Upper lobe of left lung (tissue), 6 donors: ENCODE measurements at regions not wholly inside any gene's neighbourhood (a gene's known extent, or its start where the extent isn't known, plus 50 kb on each side); places are given as distances from the start of the nearest gene placed in this dataset.

Experiments
- ATAC-seq, 2 donors: fragments of 200-7000 bp; cut with Tn5 transposase; one replicate each; pipeline ENCODE4 v1.9.1; 2022; ENCODE audit warnings: mild to moderate bottlenecking in 2 of 2, moderate library complexity in 2 of 2; ENCODE audit not compliant: low FRiP score in 2 of 2
- DNase-seq, 2 donors: peaks; one replicate each; pipeline ENCODE4 v3.0.0-alpha.2; 2019 to 2020
- H3K27ac ChIP-seq, 4 donors: fragments of 200-600 bp; sonication (generic); one replicate each; pipeline ENCODE4 v1.5.1; 2016 to 2019
- H3K27me3 ChIP-seq, 4 donors: fragments of 200-600 bp; sonication (generic); one replicate each; pipeline ENCODE4 v1.5.1; 2017 to 2019
- H3K36me3 ChIP-seq, 4 donors: fragments of 200-600 bp; sonication (generic); one replicate each; pipeline ENCODE4 v1.5.1; 2016 to 2019
- H3K4me1 ChIP-seq, 4 donors: fragments of 200-600 bp; sonication (generic); one replicate each; pipeline ENCODE4 v1.5.1; 2018 to 2019
- H3K4me3 ChIP-seq, 4 donors: fragments of 200-600 bp; sonication (generic); one replicate each; pipeline ENCODE4 v1.5.1; 2017 to 2019; ENCODE audit warnings: mild to moderate bottlenecking in 2 of 4, moderate library complexity in 1 of 4
- H3K9me3 ChIP-seq, 4 donors: fragments of 200-600 bp; sonication (generic); one replicate each; pipeline ENCODE4 v1.5.1; 2018 to 2019
- EP300 ChIP-seq, 4 donors: sonication (generic); formaldehyde crosslinking; IDR thresholded peaks; one replicate each; pipeline ENCODE4 v1.5.1; 2017; ENCODE audit warnings: antibody characterized with exemption in 4 of 4, control low read depth in 2 of 4
- POLR2A ChIP-seq, 4 donors: fragments of 450-650 bp; IDR thresholded peaks; one replicate each; pipeline ENCODE4 v1.5.1; 2016 to 2017; ENCODE audit warnings: antibody characterized with exemption in 4 of 4, mild to moderate bottlenecking in 2 of 4
- POLR2AphosphoS5 ChIP-seq, 2 donors: sonication (generic); formaldehyde crosslinking; IDR thresholded peaks; one replicate each; pipeline ENCODE4 v1.5.1; 2017; ENCODE audit warnings: antibody characterized with exemption in 2 of 2
- WGBS, 2 donors: methylation state at CpG; one replicate each; pipeline ENCODE4 v1.1.5; 2017 to 2018; 5-methylcytosine and 5-hydroxymethylcytosine counted together
- TF ChIP-seq, protein P1 (sequence below), 6 experiments: fragments of 450-650 bp in 4 of 6; fragments of 200-600 bp in 2 of 6; sonication (generic) in 2 of 6; IDR thresholded peaks; one replicate each; pipeline ENCODE4 v1.5.1; 2016 to 2019; ENCODE audit warnings: antibody characterized with exemption in 6 of 6
- donor health status: DM: no; HTN: no; CAD: no; lungs with moderate emphysema.
- donor health status: DM: no; HTN: yes; CAD: no; lungs with severe emphysema.

DNA sequence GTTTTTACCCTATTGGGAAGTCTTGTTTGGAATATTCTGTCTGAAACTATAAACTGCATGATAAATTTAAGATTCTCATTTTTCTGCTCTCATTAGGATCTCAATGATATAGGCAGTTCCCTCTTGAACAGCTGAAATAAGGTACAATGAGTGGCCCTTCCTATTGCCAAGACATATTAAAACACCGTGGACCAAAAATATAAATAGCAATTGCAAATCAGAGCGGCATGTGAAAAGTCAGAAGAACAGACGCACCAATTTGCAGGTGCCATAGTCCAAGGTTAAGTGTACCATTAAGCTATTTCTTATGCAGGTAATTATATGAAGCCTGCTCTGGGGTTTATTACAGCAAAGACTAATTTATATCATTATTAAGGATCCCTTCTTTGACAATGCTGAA lies 920.8 kb upstream of the CELF2 start:
- no peak overlapping the region for H3K4me3 ChIP-seq
- no peaks in the 10 kb centered on the region for H3K36me3 ChIP-seq
- no peak overlapping the region for H3K27ac ChIP-seq
- DNase-seq: no peak
- no peaks in the 10 kb centered on the region for H3K9me3 ChIP-seq
- no peak for TF ChIP-seq EP300 (IDR thresholded peaks at IDR 0.05)
- TF ChIP-seq POLR2AphosphoS5 (IDR thresholded peaks at IDR 0.05): no peak
- TF ChIP-seq, protein P1, sequence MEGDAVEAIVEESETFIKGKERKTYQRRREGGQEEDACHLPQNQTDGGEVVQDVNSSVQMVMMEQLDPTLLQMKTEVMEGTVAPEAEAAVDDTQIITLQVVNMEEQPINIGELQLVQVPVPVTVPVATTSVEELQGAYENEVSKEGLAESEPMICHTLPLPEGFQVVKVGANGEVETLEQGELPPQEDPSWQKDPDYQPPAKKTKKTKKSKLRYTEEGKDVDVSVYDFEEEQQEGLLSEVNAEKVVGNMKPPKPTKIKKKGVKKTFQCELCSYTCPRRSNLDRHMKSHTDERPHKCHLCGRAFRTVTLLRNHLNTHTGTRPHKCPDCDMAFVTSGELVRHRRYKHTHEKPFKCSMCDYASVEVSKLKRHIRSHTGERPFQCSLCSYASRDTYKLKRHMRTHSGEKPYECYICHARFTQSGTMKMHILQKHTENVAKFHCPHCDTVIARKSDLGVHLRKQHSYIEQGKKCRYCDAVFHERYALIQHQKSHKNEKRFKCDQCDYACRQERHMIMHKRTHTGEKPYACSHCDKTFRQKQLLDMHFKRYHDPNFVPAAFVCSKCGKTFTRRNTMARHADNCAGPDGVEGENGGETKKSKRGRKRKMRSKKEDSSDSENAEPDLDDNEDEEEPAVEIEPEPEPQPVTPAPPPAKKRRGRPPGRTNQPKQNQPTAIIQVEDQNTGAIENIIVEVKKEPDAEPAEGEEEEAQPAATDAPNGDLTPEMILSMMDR (IDR thresholded peaks at IDR 0.05): no peak
- no peak for TF ChIP-seq POLR2A (IDR thresholded peaks at IDR 0.05)
- H3K27me3 ChIP-seq: no peaks in the 10 kb centered on the region
- H3K4me1 ChIP-seq: no peaks in the 10 kb centered on the region
- WGBS, 2 donors: 86 to 88% methylated on average over 3 of the region's 3 CpGs
- ATAC-seq: no peak

DNA sequence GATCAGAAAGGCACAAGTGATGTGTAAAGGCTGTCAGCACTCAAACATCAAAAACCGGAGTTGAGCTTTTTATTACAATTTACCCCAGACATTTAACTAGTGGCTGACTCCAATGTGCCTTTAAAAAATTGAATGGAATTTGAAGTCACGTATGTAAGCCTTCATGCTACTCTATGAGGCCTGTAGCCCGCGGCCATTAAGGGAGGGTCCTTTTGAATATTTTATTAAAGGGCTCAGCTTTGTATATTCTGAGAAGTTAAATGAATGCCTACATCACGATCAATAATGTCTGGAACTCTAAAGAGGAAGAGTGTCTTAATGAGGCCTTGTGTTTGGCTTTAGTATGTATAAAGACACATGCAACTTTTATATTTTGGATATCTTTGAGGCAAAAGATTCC lies 916.6 kb upstream of the CELF2 start:
- ATAC-seq (no peak), DNase-seq (no peak)
- no peak overlapping the region for H3K27ac ChIP-seq
- TF ChIP-seq EP300 (IDR thresholded peaks at IDR 0.05) (no peak), POLR2AphosphoS5 (IDR thresholded peaks at IDR 0.05) (no peak), POLR2A (IDR thresholded peaks at IDR 0.05) (no peak)
- TF ChIP-seq, protein P1 (IDR thresholded peaks at IDR 0.05): no peak
- no peaks in the 10 kb centered on the region for H3K9me3 ChIP-seq
- H3K27me3 ChIP-seq: no peaks in the 10 kb centered on the region
- no peaks in the 10 kb centered on the region for H3K4me1 ChIP-seq
- WGBS, 2 donors: 91 to 92% methylated on average over 5 of the region's 5 CpGs
- no peak overlapping the region for H3K4me3 ChIP-seq
- H3K36me3 ChIP-seq: no peaks in the 10 kb centered on the region

DNA sequence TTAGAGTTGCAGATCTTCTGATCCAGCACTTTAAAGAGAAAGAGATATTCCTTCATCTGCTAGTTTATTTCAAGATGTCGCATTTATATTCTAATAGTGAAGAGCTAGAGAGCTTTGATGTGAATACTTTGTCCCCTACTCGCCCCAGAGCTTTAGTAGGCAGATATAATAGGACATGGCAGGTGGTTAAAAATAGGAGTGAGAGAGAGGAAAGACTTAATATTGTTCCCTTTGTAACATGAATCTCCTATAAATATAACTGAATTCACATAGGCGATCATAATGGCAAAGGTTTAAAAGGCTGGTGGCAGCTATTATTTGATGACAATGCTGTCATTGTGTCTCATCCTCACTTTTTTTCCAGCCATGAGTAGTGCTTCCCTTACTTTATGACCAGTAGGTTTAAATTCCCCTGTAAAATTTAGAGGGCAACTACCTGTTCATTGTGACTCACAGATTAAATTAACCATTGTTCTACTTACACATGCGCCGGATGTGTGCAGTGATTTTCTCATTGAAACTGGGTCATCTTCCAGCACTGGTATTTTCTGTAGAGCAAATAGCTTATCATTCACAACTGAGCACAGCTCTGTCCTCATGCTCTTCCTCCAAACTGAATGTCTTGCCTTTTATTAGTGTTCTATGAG lies 906.7 kb upstream of the CELF2 start:
- ATAC-seq (no peak), DNase-seq (no peak)
- Histone ChIP-seq H3K4me3 (no peak overlapping the region), H3K27me3 (no peaks in the 10 kb centered on the region), H3K27ac (no peak overlapping the region), H3K9me3 (no peaks in the 10 kb centered on the region), H3K4me1 (no peaks in the 10 kb centered on the region), H3K36me3 (no peaks in the 10 kb centered on the region)
- WGBS, 2 donors: 75 to 79% methylated on average over 5 of the region's 5 CpGs
- no peak for TF ChIP-seq POLR2AphosphoS5 (IDR thresholded peaks at IDR 0.05)

DNA sequence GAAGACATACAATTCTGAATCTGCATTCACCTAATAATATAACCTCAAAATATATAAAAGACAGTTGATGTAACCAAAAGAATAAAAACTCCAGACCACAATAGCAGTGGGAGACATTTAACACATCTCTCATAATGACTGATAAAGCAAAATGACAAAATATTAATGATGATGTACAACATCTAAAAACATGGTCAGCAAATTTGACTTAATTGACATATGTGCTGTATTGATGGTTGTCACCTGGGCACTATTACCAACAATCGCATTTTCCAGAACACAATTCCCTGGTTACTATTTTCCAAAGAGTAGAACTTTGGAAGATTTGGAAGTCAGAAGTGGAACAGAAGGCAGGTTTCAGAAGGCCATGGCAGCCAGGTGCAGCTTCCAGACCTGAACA lies 899.5 kb upstream of the CELF2 start:
- 91% methylated on average over 1 of the region's 1 CpG for WGBS, 2 donors
- no peaks in the 10 kb centered on the region for H3K36me3 ChIP-seq
- no peak overlapping the region for H3K27ac ChIP-seq
- H3K4me3 ChIP-seq: no peak overlapping the region
- H3K27me3 ChIP-seq: no peaks in the 10 kb centered on the region
- no peaks in the 10 kb centered on the region for H3K4me1 ChIP-seq
- TF ChIP-seq, protein P1 (IDR thresholded peaks at IDR 0.05): no peak
- no peak for TF ChIP-seq POLR2AphosphoS5 (IDR thresholded peaks at IDR 0.05)
- TF ChIP-seq EP300 (IDR thresholded peaks at IDR 0.05): no peak
- TF ChIP-seq POLR2A (IDR thresholded peaks at IDR 0.05): no peak
- DNase-seq: no peak
- H3K9me3 ChIP-seq: no peaks in the 10 kb centered on the region
- ATAC-seq: no peak

DNA sequence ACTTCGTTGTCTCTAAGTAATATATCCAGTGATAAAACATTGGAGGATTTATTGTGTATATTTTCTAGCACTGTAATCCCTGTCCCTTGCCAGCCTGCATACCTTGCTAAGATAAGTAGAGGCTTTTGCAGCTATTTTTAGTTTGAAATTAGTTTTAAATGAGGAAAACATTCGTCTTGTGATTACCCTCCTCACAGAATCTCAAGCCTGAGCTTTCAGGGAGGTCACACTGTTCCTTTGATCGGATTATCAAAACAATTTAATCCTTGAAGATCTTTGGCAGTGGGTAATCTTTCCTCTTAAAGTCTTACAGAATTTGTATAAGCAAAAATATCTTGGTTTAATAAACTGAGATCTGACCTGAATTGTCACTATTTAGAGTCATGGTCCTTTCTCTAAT lies 897.0 kb upstream of the CELF2 start:
- Histone ChIP-seq H3K4me1 (no peaks in the 10 kb centered on the region), H3K27me3 (no peaks in the 10 kb centered on the region), H3K36me3 (no peaks in the 10 kb centered on the region), H3K27ac (no peak overlapping the region), H3K9me3 (no peaks in the 10 kb centered on the region), H3K4me3 (no peak overlapping the region)
- TF ChIP-seq, protein P1 (IDR thresholded peaks at IDR 0.05): no peak
- TF ChIP-seq POLR2AphosphoS5 (IDR thresholded peaks at IDR 0.05): no peak
- WGBS, 2 donors: 50 to 67% methylated on average over 3 of the region's 3 CpGs
- ATAC-seq (no peak), DNase-seq (no peak)
